ENCODE measurements at regions not wholly inside any gene's neighbourhood (a gene's known extent, or its start where the extent isn't known, plus 50 kb on each side); places are given as distances from the start of the nearest gene placed in this dataset.
A peak's percentile ranks its signal among the peaks of the same experiment; 100 is the strongest.

GRCh38 chr9:75602060-75602459, 288.4 kb upstream of the PCSK5 start:
- TF ChIP-seq, protein P1, sequence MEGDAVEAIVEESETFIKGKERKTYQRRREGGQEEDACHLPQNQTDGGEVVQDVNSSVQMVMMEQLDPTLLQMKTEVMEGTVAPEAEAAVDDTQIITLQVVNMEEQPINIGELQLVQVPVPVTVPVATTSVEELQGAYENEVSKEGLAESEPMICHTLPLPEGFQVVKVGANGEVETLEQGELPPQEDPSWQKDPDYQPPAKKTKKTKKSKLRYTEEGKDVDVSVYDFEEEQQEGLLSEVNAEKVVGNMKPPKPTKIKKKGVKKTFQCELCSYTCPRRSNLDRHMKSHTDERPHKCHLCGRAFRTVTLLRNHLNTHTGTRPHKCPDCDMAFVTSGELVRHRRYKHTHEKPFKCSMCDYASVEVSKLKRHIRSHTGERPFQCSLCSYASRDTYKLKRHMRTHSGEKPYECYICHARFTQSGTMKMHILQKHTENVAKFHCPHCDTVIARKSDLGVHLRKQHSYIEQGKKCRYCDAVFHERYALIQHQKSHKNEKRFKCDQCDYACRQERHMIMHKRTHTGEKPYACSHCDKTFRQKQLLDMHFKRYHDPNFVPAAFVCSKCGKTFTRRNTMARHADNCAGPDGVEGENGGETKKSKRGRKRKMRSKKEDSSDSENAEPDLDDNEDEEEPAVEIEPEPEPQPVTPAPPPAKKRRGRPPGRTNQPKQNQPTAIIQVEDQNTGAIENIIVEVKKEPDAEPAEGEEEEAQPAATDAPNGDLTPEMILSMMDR (IDR thresholded peaks at IDR 0.05), result no peak
- H3K4me3 Mint-ChIP-seq, result no peak overlapping the region
- no peaks in the 10 kb centered on the region for H3K27me3 Mint-ChIP-seq (ENCODE audit: low read depth, poor library complexity)
- H3K36me3 Mint-ChIP-seq (ENCODE audit: low read depth), result no peaks in the 10 kb centered on the region
- H3K9me3 Mint-ChIP-seq, result no peaks in the 10 kb centered on the region
- no peak for DNase-seq
- H3K27ac Mint-ChIP-seq, result no peak overlapping the region
- peaks cover 5% of the 10 kb centered on the region for H3K4me1 Mint-ChIP-seq

DNA sequence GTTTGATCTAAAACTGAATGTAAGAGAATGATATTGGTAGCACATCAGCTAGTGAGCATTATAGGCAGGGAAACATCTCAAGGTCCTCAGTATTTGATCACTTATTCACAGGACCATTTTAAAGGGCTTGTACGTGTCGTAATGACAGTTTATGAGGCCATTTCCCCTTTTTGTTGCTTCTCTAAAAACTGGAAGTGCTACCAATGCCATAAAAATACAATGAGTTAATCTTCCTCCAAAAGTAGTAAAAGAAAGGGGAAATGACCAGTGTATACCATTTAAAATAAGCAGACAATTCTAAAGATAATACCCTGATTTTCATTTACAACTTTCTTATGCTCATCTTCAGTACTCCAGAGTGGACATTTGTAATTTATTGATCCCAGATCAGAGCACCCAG, 285.8 kb upstream of the PCSK5 start:
- TF ChIP-seq, protein P1 (IDR thresholded peaks at IDR 0.05), result no peak
- Mint-ChIP-seq H3K4me3 (no peak overlapping the region), H3K27me3 (ENCODE audit: low read depth, poor library complexity) (no peaks in the 10 kb centered on the region), H3K9me3 (no peaks in the 10 kb centered on the region), H3K27ac (no peak overlapping the region), H3K4me1 (peaks cover 4% of the 10 kb centered on the region), H3K36me3 (ENCODE audit: low read depth) (no peaks in the 10 kb centered on the region)
- DNase-seq, result no peak

DNA sequence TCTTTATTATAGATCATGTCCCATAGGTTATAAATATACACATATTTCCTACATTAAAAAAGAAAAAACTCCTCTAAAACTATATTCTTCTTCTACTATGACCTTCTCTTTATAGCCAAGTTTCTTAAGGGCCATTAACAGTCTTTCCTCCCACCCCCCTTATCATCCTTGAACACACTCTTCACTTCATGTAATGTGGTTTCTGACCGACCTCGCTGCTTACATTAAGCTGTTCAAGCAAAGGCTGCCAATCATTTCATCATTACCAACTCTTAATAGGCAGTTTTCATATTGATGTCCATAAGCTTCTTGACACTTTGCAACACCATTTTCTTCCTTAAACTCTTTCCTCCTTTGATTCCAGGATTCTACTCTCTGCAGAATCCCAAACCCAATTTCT, 283.0 kb upstream of the PCSK5 start:
- Mint-ChIP-seq H3K9me3 (no peaks in the 10 kb centered on the region), H3K4me3 (no peak overlapping the region), H3K27me3 (ENCODE audit: low read depth, poor library complexity) (no peaks in the 10 kb centered on the region), H3K36me3 (ENCODE audit: low read depth) (no peaks in the 10 kb centered on the region), H3K4me1 (peaks cover 17% of the 10 kb centered on the region), H3K27ac (no peak overlapping the region)
- TF ChIP-seq, protein P1 (IDR thresholded peaks at IDR 0.05), result no peak
- DNase-seq, result no peak

- Mint-ChIP-seq H3K4me3 (no peak overlapping the region), H3K36me3 (ENCODE audit: low read depth) (no peaks in the 10 kb centered on the region)
- TF ChIP-seq, protein P1 (IDR thresholded peaks at IDR 0.05), result no peak
These were observed 281.1 kb upstream of the PCSK5 start for GRCh38 chr9:75609401-75609800.

GRCh38 chr9:75610246-75610645, 280.2 kb upstream of the PCSK5 start:
- TF ChIP-seq, protein P1 (IDR thresholded peaks at IDR 0.05), result no peak
- DNase-seq, result no peak
- no peaks in the 10 kb centered on the region for H3K36me3 Mint-ChIP-seq (ENCODE audit: low read depth)
- H3K9me3 Mint-ChIP-seq, result no peaks in the 10 kb centered on the region
- H3K27me3 Mint-ChIP-seq (ENCODE audit: low read depth, poor library complexity), result no peaks in the 10 kb centered on the region
- H3K4me3 Mint-ChIP-seq, result peak overlapping the region; percentile 20
- H3K27ac Mint-ChIP-seq, result no peak overlapping the region
- H3K4me1 Mint-ChIP-seq, result peaks cover 31% of the 10 kb centered on the region

More at GRCh38 chr9:75609401-75609800, 281.1 kb upstream of the PCSK5 start:
- no peak for DNase-seq
- Mint-ChIP-seq H3K27ac (no peak overlapping the region), H3K9me3 (no peaks in the 10 kb centered on the region), H3K27me3 (ENCODE audit: low read depth, poor library complexity) (no peaks in the 10 kb centered on the region), H3K4me1 (peaks cover 24% of the 10 kb centered on the region)

GRCh38 chr9:75612205-75612604, 278.3 kb upstream of the PCSK5 start:
- DNase-seq, result no peak
- no peaks in the 10 kb centered on the region for H3K36me3 Mint-ChIP-seq (ENCODE audit: low read depth)
- H3K9me3 Mint-ChIP-seq, result no peaks in the 10 kb centered on the region
- no peaks in the 10 kb centered on the region for H3K27me3 Mint-ChIP-seq (ENCODE audit: low read depth, poor library complexity)
- TF ChIP-seq, protein P1 (IDR thresholded peaks at IDR 0.05), result no peak
- H3K4me1 Mint-ChIP-seq, result peaks cover 51% of the 10 kb centered on the region
- no peak overlapping the region for H3K27ac Mint-ChIP-seq
- no peak overlapping the region for H3K4me3 Mint-ChIP-seq

Measured in nephron progenitor cell (in vitro differentiated cells).